LNCAP (cell line): ENCODE measurements at regions not wholly inside any gene's neighbourhood (a gene's known extent, or its start where the extent isn't known, plus 50 kb on each side); places are given as distances from the start of the nearest gene placed in this dataset.

ENCODE experiments used
- TF ChIP-seq, protein P1 (sequence below): fragments of 450-650 bp; IDR thresholded peaks from 2 replicates; pipeline ENCODE4 v1.5.1; 2017; ENCODE audit warnings: mild to moderate bottlenecking

DNA sequence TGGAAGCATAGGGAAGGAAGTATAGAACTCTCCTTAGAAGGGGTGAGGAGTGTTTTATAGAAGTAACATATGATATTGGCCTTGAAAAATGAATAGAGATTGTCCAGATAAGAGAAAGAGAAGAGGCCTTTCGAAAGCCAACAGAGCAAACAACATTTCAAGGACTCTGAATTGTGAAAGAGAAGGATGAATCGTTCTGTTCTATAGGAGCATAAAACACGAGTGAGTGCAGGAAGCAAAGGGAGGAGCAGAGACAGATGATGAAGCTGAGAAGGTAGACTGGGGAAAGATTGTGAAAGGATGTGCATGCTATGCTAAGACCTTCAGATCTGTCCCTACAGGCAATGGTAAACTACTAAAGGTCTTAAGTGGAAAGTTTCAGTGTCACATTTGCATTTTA, 271.0 kb downstream of the TMEM161B start:
- TF ChIP-seq, protein P1, sequence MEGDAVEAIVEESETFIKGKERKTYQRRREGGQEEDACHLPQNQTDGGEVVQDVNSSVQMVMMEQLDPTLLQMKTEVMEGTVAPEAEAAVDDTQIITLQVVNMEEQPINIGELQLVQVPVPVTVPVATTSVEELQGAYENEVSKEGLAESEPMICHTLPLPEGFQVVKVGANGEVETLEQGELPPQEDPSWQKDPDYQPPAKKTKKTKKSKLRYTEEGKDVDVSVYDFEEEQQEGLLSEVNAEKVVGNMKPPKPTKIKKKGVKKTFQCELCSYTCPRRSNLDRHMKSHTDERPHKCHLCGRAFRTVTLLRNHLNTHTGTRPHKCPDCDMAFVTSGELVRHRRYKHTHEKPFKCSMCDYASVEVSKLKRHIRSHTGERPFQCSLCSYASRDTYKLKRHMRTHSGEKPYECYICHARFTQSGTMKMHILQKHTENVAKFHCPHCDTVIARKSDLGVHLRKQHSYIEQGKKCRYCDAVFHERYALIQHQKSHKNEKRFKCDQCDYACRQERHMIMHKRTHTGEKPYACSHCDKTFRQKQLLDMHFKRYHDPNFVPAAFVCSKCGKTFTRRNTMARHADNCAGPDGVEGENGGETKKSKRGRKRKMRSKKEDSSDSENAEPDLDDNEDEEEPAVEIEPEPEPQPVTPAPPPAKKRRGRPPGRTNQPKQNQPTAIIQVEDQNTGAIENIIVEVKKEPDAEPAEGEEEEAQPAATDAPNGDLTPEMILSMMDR = no peak

DNA sequence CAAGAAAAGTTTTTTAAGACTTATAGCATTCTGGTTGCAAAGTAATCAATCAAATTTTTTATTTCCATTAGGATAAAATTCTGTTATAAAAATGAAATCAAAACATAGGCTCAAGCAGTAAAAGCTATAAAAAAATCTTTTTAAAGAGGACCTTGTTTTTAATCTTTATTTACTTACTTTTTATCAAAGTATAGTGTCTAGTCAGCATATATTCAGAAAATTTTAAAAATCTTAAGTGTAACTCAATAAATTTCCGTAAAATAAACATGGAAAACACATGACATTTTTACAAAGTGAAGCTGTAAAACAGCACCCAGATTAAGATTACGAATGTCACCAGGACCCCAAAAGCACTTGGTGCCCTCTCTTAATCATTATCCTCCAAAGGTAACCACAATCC, 302.4 kb downstream of the TMEM161B start:
- TF ChIP-seq, protein P1 = no peak

DNA sequence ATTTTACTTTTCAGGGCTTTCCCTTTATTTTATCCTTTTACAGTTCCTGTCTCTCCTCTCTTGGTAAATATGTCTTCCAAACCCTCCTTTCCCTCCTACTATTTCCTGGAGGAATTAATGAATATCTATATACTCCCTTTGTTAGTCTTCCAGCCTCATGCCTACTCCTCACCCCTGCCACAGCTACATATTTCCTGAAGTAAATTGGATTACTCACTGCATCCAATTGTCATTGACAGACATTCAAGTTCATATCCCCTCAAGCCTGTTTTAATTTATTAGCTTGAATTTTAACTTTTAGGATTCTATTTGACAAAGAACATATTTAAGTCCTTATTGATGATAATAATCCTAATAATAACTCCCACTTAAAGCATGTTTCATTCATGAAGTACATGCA, 314.5 kb downstream of the TMEM161B start:
- TF ChIP-seq, protein P1 = no peak

DNA sequence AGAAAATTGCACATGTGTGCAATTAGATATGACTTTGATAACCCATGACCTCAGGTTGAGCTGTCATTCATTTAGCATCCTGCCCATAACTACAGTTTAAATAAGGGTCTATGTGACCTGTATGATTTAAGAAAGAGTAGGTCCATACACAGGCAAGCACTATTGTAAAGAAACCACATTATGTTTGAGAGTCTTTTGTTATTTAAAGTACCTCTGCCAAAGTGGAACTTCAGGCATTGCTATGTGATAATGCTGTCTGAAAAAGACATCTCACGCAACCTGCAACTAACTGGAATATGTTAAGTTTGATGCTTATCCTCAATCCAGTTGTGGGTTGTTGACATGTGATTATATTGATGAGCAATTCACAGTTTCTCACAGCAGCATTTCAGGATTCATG, 317.0 kb downstream of the TMEM161B start:
- TF ChIP-seq, protein P1 = no peak

DNA sequence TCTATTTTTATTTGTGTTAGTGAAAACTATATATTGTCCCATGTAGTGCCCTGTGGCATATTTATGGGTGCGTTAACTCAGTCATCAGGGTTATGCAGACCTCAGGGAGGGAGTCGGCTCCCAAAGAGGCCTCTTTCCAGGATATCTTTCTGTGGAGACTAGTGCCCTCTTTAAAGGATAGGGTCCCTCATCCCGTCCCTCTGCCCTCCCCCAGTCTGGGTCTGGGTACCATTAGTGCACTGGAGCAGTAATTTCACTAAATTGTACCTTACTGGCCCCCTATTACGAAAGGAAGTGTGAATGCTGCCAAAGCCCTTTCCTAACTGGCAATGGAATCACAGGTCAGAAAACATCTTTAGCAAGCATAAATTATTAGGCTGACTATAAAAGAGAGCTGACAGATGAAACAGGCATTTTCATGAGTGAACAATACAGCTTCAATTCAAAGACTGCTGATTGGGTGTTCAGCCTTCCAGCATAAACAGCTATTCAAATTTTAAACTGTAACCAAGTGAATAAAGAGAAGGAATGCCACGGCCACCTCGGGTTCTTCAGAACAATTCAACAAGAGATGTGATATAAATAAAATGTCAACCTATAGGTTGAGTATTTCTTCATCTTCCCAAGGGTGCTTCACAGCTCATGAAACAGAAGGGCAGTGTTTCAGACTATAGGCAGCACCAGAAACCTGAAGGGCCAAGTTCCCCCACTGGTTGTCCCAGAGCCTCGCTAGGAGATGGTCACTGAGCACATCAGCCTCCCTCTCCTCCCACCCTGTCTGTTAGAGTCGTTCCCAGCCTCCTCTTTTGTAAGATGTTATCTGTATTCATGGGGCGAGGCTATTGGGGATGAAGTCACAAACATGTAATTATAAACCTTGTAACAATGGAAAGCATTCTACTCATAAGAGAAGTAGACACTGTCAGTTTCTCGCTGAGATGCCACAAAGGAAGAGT, 318.7 kb downstream of the TMEM161B start:
- TF ChIP-seq, protein P1 = no peak

DNA sequence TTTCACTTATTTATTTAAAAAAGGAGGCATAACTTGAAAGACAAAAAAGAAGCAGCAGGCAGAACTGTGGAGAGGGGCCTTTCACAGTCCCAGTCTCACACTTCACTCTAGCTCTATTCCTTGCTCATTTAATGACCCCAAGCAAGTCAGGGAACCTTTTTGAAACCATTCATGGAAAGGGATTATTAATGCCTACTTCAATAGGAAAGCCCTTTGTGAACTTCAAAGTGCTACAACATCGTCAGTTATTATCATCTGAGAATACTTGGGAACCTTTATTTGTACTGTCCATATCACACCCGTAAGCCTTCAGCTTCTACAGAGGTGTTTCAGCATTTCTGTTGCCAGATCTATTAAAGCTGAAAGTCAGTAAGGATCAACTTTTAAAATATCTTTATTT, 320.2 kb downstream of the TMEM161B start:
- TF ChIP-seq, protein P1 = no peak

DNA sequence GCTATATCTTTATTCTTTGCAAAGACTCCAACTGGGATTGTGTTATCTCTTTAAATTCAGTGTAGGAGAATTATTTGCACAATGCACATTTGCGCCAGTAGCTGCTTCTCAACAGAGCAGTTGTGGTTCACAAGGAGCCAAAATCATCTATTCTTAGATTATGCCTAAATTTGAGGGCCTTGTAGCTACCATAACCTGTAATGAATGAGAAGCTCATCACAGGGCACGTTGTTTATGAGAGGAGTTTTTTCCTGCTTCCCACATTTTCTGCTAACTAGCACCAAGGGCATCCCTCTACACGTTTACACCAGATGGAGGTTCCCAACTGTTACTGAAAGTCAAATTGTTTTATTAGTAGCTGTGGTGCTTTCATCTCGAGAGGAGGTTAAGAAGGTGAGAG, 322.4 kb downstream of the TMEM161B start:
- TF ChIP-seq, protein P1 = no peak

DNA sequence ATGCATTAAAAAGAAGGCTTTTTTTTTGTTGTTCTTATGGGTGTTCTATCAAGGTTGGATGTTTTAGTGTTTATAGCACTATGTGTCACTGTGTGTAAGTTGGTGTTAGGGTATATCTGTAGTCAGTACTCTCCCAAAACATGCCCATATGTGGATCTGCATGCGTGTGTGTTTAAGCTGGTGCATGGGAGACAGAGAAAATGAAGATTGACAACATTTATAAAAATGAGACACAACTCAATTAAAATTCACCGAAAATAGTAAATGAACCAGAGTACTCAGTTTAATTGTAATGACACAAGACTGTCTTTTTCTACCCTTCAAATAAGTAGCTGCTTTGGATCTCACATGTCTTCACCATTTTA, 323.4 kb downstream of the TMEM161B start:
- TF ChIP-seq, protein P1 = no peak
